Natural killer cell (primary cell): ENCODE measurements at regions not wholly inside any gene's neighbourhood (a gene's known extent, or its start where the extent isn't known, plus 50 kb on each side); places are given as distances from the start of the nearest gene placed in this dataset.

Source experiments
- ATAC-seq, 3 donors: fragments of 150-1000 bp in 2 of 3; fragments of 200-7000 bp in 1 of 3; cut with Tn5 transposase; 1 replicate in 1 of 3; 2 replicates in 2 of 3; pipeline ENCODE4 v1.10.0; 2021; ENCODE audit warnings: mild to moderate bottlenecking in 2 of 3, moderate library complexity in 2 of 3
- DNase-seq, 2 donors: peaks; one replicate each; pipeline versions ENCODE4 v3.0.0 to v3.0.0-alpha.2; 2013 to 2021; ENCODE audit warnings: mixed read lengths in 1 of 2
- H3K27ac ChIP-seq: one replicate; pipeline ENCODE4 v1.5.1; 2013; ENCODE audit warnings: mild to moderate bottlenecking, low read length
- H3K27me3 ChIP-seq: one replicate; pipeline ENCODE4 v1.6.1; 2013; ENCODE audit warnings: low read length; ENCODE audit not compliant: control insufficient read depth, insufficient read depth
- H3K36me3 ChIP-seq: one replicate; pipeline ENCODE4 v1.6.1; 2013; ENCODE audit warnings: low read length; ENCODE audit not compliant: control insufficient read depth, insufficient read depth
- H3K4me1 ChIP-seq: one replicate; pipeline ENCODE4 v1.6.1; 2013; ENCODE audit warnings: low read length; ENCODE audit not compliant: control insufficient read depth, insufficient read depth
- H3K4me3 ChIP-seq: one replicate; pipeline ENCODE4 v1.5.1; 2013; ENCODE audit warnings: low read length
- H3K9me3 ChIP-seq: one replicate; pipeline ENCODE4 v1.6.1; 2013; ENCODE audit warnings: low read length; ENCODE audit not compliant: control insufficient read depth, insufficient read depth
- H3K27ac Mint-ChIP-seq, 2 donors: one replicate each; pipeline ENCODE4 v1.8.0; 2022; ENCODE audit warnings: mild to moderate bottlenecking in 2 of 2, mixed read lengths in 2 of 2, moderate library complexity in 1 of 2
- H3K27me3 Mint-ChIP-seq, 2 donors: one replicate each; pipeline ENCODE4 v1.8.0; 2022; ENCODE audit warnings: low read depth in 2 of 2, mixed read lengths in 2 of 2
- H3K36me3 Mint-ChIP-seq: one replicate; pipeline ENCODE4 v1.8.0; 2022; ENCODE audit warnings: mixed read lengths
- H3K4me1 Mint-ChIP-seq, 2 donors: one replicate each; pipeline ENCODE4 v1.8.0; 2022; ENCODE audit warnings: mixed read lengths in 2 of 2
- H3K4me3 Mint-ChIP-seq: one replicate; pipeline ENCODE4 v1.8.0; 2022; ENCODE audit warnings: mild to moderate bottlenecking, moderate library complexity, mixed read lengths
- H3K9me3 Mint-ChIP-seq, 2 donors: one replicate each; pipeline ENCODE4 v1.8.0; 2022; ENCODE audit warnings: mixed read lengths in 2 of 2
- CTCF ChIP-seq: fragments of 200-600 bp; IDR thresholded peaks from one replicate; pipeline ENCODE4 v1.8.0; 2022; ENCODE audit warnings: antibody characterized with exemption
- WGBS: methylation state at CpG from one replicate; pipeline ENCODE4 v1.1.7; 2013; ENCODE audit warnings: missing lambda C conversion rate; ENCODE audit not compliant: insufficient coverage; 5-methylcytosine and 5-hydroxymethylcytosine counted together
- intact Hi-C: fragments of 100-400 bp; cut with micrococcal nuclease; formaldehyde crosslinking; loops from one replicate; pipeline ENCODE4 v1.14.2; 2022

GRCh38 chr18:2303517-2304238 lies 267.6 kb downstream of the METTL4 start:
- ATAC-seq, result no peak
- Mint-ChIP-seq H3K4me3 (no peak overlapping the region), H3K36me3 (no peaks in the 10 kb centered on the region), H3K9me3 (no peaks in the 10 kb centered on the region), H3K4me1 (no peaks in the 10 kb centered on the region), H3K27ac (no peak overlapping the region), H3K27me3 (peaks cover 13 to 27% of the 10 kb centered on the region in 2 donors)
- Histone ChIP-seq H3K9me3 (no peaks in the 10 kb centered on the region), H3K27ac (no peak overlapping the region), H3K27me3 (peaks cover 2% of the 10 kb centered on the region), H3K4me3 (no peak overlapping the region), H3K36me3 (no peaks in the 10 kb centered on the region), H3K4me1 (no peaks in the 10 kb centered on the region)
- no CpG with 5 or more reads among the region's 3 CpGs for WGBS
- intact Hi-C loops, result no loop called here
- no peak for TF ChIP-seq CTCF
- no peak for DNase-seq

GRCh38 chr18:2304378-2305175 lies 266.7 kb downstream of the METTL4 start:
- Histone ChIP-seq H3K9me3 (no peaks in the 10 kb centered on the region), H3K4me1 (no peaks in the 10 kb centered on the region), H3K27ac (no peak overlapping the region), H3K36me3 (no peaks in the 10 kb centered on the region), H3K4me3 (no peak overlapping the region), H3K27me3 (peaks cover 2% of the 10 kb centered on the region)
- Mint-ChIP-seq H3K36me3 (no peaks in the 10 kb centered on the region), H3K27me3 (peaks cover 13 to 28% of the 10 kb centered on the region in 2 donors), H3K4me1 (no peaks in the 10 kb centered on the region), H3K4me3 (no peak overlapping the region), H3K9me3 (no peaks in the 10 kb centered on the region), H3K27ac (no peak overlapping the region)
- TF ChIP-seq CTCF, result no peak
- ATAC-seq, result no peak
- 75% methylated on average over 2 of the region's 2 CpGs for WGBS
- intact Hi-C loops, result no loop called here
- DNase-seq, result no peak

- Mint-ChIP-seq H3K9me3 (peaks cover 0 to 2% of the 10 kb centered on the region in 2 donors), H3K4me3 (no peak overlapping the region), H3K27me3 (peaks cover 16% of the 10 kb centered on the region in 2 donors), H3K27ac (no peak overlapping the region), H3K4me1 (no peaks in the 10 kb centered on the region), H3K36me3 (no peaks in the 10 kb centered on the region)
- H3K36me3 ChIP-seq, result no peaks in the 10 kb centered on the region
- ATAC-seq, result no peak
- no peaks in the 10 kb centered on the region for H3K4me1 ChIP-seq
- intact Hi-C loops, result no loop called here
- no peak overlapping the region for H3K4me3 ChIP-seq
- DNase-seq, result no peak
- H3K27ac ChIP-seq, result no peak overlapping the region
- H3K27me3 ChIP-seq, result no peaks in the 10 kb centered on the region
- no peak for TF ChIP-seq CTCF
- no peaks in the 10 kb centered on the region for H3K9me3 ChIP-seq
These were observed 264.7 kb downstream of the METTL4 start for GRCh38 chr18:2306606-2307005.
